ENCODE measurements at regions not wholly inside any gene's neighbourhood (a gene's known extent, or its start where the extent isn't known, plus 50 kb on each side); places are given as distances from the start of the nearest gene placed in this dataset.

DNA sequence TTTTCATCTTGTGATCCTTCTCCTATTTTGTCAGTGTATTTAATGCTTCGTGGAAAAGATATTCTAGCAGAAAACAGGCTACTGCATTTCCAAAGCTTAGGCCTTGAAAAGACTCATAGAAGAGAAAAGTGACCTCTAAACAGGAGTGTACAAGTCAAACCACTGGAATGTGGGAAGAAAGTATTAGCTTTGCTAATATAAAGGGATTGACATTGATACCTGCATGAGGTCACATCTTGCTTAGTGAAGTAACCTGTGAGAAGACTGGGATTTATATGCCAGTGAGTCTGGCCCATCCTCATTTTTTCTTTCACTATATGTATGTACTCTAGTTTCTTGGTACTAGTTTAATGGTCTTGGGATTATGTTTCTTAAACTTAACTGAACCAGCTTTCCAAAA, 132.9 kb upstream of the TMC3 start:
- H3K79me2 ChIP-seq (ENCODE audit: insufficient read depth, low read length): no peaks in the 10 kb centered on the region
- H4K20me1 ChIP-seq (ENCODE audit: insufficient read depth, low read length): no peaks in the 10 kb centered on the region
- TF ChIP-seq, protein P1, sequence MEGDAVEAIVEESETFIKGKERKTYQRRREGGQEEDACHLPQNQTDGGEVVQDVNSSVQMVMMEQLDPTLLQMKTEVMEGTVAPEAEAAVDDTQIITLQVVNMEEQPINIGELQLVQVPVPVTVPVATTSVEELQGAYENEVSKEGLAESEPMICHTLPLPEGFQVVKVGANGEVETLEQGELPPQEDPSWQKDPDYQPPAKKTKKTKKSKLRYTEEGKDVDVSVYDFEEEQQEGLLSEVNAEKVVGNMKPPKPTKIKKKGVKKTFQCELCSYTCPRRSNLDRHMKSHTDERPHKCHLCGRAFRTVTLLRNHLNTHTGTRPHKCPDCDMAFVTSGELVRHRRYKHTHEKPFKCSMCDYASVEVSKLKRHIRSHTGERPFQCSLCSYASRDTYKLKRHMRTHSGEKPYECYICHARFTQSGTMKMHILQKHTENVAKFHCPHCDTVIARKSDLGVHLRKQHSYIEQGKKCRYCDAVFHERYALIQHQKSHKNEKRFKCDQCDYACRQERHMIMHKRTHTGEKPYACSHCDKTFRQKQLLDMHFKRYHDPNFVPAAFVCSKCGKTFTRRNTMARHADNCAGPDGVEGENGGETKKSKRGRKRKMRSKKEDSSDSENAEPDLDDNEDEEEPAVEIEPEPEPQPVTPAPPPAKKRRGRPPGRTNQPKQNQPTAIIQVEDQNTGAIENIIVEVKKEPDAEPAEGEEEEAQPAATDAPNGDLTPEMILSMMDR (IDR thresholded peaks at IDR 0.05; ENCODE audit: borderline replicate concordance, extremely low read depth, low read length, poor library complexity, severe bottlenecking): no peak
- TF ChIP-seq EZH2 (IDR thresholded peaks at IDR 0.05; ENCODE audit: borderline replicate concordance, low read depth, low read length, severe bottlenecking): no peak
- no peak overlapping the region for H2AFZ ChIP-seq (ENCODE audit: low read depth, low read length)
- DNase-seq (no peak), ATAC-seq (ENCODE audit: insufficient read depth, low read depth) (no peak)
- H3K27me3 ChIP-seq (ENCODE audit: insufficient read depth, low read length, poor library complexity): no peaks in the 10 kb centered on the region
- no peaks in the 10 kb centered on the region for H3K36me3 ChIP-seq (ENCODE audit: insufficient read depth, low read length)
- no peak overlapping the region for H3K9ac ChIP-seq (ENCODE audit: low read depth, low read length)
- H3K4me2 ChIP-seq (ENCODE audit: insufficient read depth, low read length): no peak overlapping the region
- no peaks in the 10 kb centered on the region for H3K4me1 ChIP-seq (ENCODE audit: insufficient read depth, low read length)
- H3K27ac ChIP-seq (ENCODE audit: low read length): no peak overlapping the region
- H3K9me3 ChIP-seq (ENCODE audit: insufficient read depth, low read length, severe bottlenecking): no peaks in the 10 kb centered on the region
- H3K4me3 ChIP-seq (ENCODE audit: low read depth in 1 of 2, low read length in 2 of 2): no peak overlapping the region

GRCh38 chr15:81506071-81506470, 132.1 kb upstream of the TMC3 start:
- no peak overlapping the region for H3K4me2 ChIP-seq (ENCODE audit: insufficient read depth, low read length)
- H2AFZ ChIP-seq (ENCODE audit: low read depth, low read length): no peak overlapping the region
- H3K27ac ChIP-seq (ENCODE audit: low read length): no peak overlapping the region
- no peaks in the 10 kb centered on the region for H4K20me1 ChIP-seq (ENCODE audit: insufficient read depth, low read length)
- H3K27me3 ChIP-seq (ENCODE audit: insufficient read depth, low read length, poor library complexity): no peaks in the 10 kb centered on the region
- ATAC-seq (ENCODE audit: insufficient read depth, low read depth) (no peak), DNase-seq (no peak)
- H3K9ac ChIP-seq (ENCODE audit: low read depth, low read length): no peak overlapping the region
- no peaks in the 10 kb centered on the region for H3K4me1 ChIP-seq (ENCODE audit: insufficient read depth, low read length)
- no peaks in the 10 kb centered on the region for H3K79me2 ChIP-seq (ENCODE audit: insufficient read depth, low read length)
- H3K36me3 ChIP-seq (ENCODE audit: insufficient read depth, low read length): no peaks in the 10 kb centered on the region
- no peaks in the 10 kb centered on the region for H3K9me3 ChIP-seq (ENCODE audit: insufficient read depth, low read length, severe bottlenecking)
- TF ChIP-seq, protein P1 (IDR thresholded peaks at IDR 0.05; ENCODE audit: borderline replicate concordance, extremely low read depth, low read length, poor library complexity, severe bottlenecking): no peak
- no peak for TF ChIP-seq EZH2 (IDR thresholded peaks at IDR 0.05; ENCODE audit: borderline replicate concordance, low read depth, low read length, severe bottlenecking)
- no peak overlapping the region for H3K4me3 ChIP-seq (ENCODE audit: low read depth in 1 of 2, low read length in 2 of 2)

DNA sequence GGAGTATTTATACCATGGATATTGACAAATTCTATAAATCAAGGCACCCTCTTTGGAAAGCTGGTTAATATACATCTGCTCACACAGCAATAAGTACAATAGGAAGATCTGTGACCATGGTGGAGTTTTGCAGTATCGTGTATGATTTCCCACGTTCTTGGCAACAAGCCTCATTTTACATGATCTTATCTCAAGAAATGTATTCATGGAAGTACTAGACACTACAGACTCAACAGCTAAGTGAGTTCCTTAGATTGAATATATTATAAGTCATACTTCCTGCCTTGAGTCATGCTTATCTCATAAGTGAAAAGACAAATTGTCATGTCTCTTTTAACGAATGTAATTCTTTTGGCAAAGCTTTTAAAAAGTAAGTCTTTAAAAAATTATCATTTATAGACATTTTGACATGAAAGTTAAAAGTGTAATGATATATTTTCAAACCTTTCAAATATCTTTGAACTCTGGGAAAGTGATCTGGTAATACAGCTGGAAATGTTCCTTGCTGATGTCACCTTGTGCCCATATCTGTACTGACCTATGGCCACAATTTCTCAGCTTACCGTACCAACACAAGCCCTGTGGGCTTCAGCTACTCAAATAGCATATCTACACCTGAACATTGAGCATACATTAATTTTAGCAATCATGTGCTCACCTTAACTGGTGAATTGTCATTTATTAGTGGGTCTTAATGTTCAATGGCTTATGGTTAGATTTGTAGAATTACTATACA, 130.3 kb upstream of the TMC3 start:
- DNase-seq (no peak), ATAC-seq (ENCODE audit: insufficient read depth, low read depth) (no peak)
- no peak overlapping the region for H2AFZ ChIP-seq (ENCODE audit: low read depth, low read length)
- no peaks in the 10 kb centered on the region for H3K4me1 ChIP-seq (ENCODE audit: insufficient read depth, low read length)
- H3K79me2 ChIP-seq (ENCODE audit: insufficient read depth, low read length): no peaks in the 10 kb centered on the region
- no peak overlapping the region for H3K27ac ChIP-seq (ENCODE audit: low read length)
- H3K36me3 ChIP-seq (ENCODE audit: insufficient read depth, low read length): no peaks in the 10 kb centered on the region
- H3K9me3 ChIP-seq (ENCODE audit: insufficient read depth, low read length, severe bottlenecking): no peaks in the 10 kb centered on the region
- no peak overlapping the region for H3K9ac ChIP-seq (ENCODE audit: low read depth, low read length)
- H3K4me2 ChIP-seq (ENCODE audit: insufficient read depth, low read length): no peak overlapping the region
- H3K27me3 ChIP-seq (ENCODE audit: insufficient read depth, low read length, poor library complexity): no peaks in the 10 kb centered on the region
- no peak overlapping the region for H3K4me3 ChIP-seq (ENCODE audit: low read depth in 1 of 2, low read length in 2 of 2)
- TF ChIP-seq, protein P1 (IDR thresholded peaks at IDR 0.05; ENCODE audit: borderline replicate concordance, extremely low read depth, low read length, poor library complexity, severe bottlenecking): no peak
- TF ChIP-seq EZH2 (IDR thresholded peaks at IDR 0.05; ENCODE audit: borderline replicate concordance, low read depth, low read length, severe bottlenecking): no peak
- H4K20me1 ChIP-seq (ENCODE audit: insufficient read depth, low read length): no peaks in the 10 kb centered on the region

Data from DND-41 (cell line).